PFSK-1 (cell line): ENCODE measurements at regions not wholly inside any gene's neighbourhood (a gene's known extent, or its start where the extent isn't known, plus 50 kb on each side); places are given as distances from the start of the nearest gene placed in this dataset.

Source experiments
- POLR2AphosphoS5 ChIP-seq: IDR thresholded peaks from 2 replicates; pipeline ENCODE4 v1.6.1; 2012; ENCODE audit warnings: low read depth, mild to moderate bottlenecking, control low read depth, low read length, moderate library complexity
- TAF1 ChIP-seq: IDR thresholded peaks from 2 replicates; pipeline ENCODE4 v1.6.1; 2012; ENCODE audit warnings: low read length, control low read depth, borderline replicate concordance; ENCODE audit not compliant: insufficient read depth

- TF ChIP-seq TAF1: no peak
- no peak for TF ChIP-seq POLR2AphosphoS5
Observed at GRCh38 chr13:30844548-30845296, 61.3 kb upstream of the MEDAG start.
